Spleen (tissue), 7 donors: ENCODE measurements at regions not wholly inside any gene's neighbourhood (a gene's known extent, or its start where the extent isn't known, plus 50 kb on each side); places are given as distances from the start of the nearest gene placed in this dataset.

Experiments used
- CTCF ChIP-seq, 11 experiments: fragments of 200-600 bp in 7 of 11; fragments of 450-650 bp in 4 of 11; sonication (generic) in 4 of 11; IDR thresholded peaks in 8 of 11; conservative IDR thresholded peaks in 3 of 11; 1 replicate in 7 of 11; 2 replicates in 4 of 11; pipeline versions ENCODE4 v1.4.0 to v1.8.0; 2016 to 2021; ENCODE audit warnings: antibody characterized with exemption in 11 of 11, inconsistent platforms in 4 of 11, mild to moderate bottlenecking in 1 of 11
- POLR2AphosphoS5 ChIP-seq, 3 donors: sonication (generic); formaldehyde crosslinking; IDR thresholded peaks; one replicate each; pipeline ENCODE4 v1.5.1; 2017; ENCODE audit warnings: antibody characterized with exemption in 3 of 3
- donor health status: DM: no; HTN: no; CAD: no; lungs with moderate emphysema.
- donor health status: DM: no; HTN: no; CAD: no.
- donor health status: DM: no; HTN: no; CAD: no.

- TF ChIP-seq CTCF (IDR thresholded peaks at IDR 0.05 in 8 of 11, conservative IDR thresholded peaks at IDR 0.05 in 3 of 11) (no peak), POLR2AphosphoS5 (IDR thresholded peaks at IDR 0.05) (no peak)
These were observed 628.1 kb upstream of the CITED2 start for GRCh38 chr6:140002396-140003022.
